Hippocampal formation (tissue), 2 donors: ENCODE measurements at regions not wholly inside any gene's neighbourhood (a gene's known extent, or its start where the extent isn't known, plus 50 kb on each side); places are given as distances from the start of the nearest gene placed in this dataset.

Experiments used
- DNase-seq, 2 donors: peaks; one replicate each; lab custom pipeline; 2025; lab: John Stamatoyannopoulos, UW

DNA sequence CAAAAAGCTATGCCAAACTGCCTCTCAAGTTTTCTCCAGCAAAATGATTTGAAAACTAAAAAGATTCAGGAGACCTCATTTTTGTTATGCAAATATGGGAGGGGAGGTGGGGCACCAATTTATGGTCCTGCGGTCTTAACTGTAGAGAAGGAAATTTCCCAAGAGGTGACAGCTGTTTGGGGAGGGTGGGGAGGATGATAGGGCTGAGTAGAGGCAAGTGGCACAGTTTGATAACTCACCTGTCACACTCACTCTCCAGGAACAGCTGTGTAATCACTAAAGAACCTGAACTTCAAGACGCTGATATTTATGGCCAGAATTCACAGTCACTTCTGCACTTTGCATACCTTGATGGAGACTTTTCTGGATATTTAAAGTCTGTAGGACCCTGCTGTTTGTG lies 232.9 kb upstream of the STARD13 start:
- DNase-seq = no peak

DNA sequence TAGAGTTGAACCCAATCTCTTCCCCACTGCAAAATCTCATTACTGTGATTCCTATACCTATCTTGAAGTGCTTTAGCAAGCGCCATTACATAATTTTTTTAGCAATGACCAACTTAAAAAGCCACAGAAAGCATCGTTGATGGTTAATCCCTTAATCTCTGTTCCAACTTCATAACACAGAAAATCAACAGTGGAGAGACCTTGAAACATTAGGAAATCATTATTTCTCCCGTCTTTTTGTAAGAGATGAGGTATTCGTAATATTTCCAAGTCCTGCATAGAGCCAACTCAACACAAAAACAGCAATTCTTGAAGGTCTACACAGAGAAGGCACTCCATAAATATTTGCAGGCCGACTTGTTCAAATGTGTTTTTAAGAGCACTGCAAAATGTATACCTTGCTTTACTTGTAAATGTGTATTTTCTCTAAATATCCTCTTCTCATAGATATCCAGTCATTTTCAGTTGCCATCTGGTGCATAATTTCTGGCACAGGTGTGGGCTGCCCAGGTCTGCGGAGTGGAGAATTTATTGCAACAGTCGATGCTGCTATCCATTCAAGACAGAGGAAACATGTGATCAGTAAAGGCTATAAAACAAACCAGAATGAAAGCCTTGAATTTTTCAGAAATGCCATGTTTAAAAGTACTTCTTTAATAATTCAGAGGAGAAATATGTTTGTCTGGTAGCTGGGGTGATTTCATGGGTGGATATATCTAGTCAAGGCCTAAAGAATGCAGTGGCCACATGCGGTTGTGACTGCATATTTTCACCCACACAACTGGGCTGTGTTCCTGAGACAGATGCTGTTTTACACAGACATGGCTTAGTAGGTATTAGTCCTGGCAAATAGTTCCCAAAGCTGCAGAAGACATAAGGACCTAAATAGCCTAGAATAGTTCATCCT lies 234.3 kb upstream of the STARD13 start:
- no peak for DNase-seq

DNA sequence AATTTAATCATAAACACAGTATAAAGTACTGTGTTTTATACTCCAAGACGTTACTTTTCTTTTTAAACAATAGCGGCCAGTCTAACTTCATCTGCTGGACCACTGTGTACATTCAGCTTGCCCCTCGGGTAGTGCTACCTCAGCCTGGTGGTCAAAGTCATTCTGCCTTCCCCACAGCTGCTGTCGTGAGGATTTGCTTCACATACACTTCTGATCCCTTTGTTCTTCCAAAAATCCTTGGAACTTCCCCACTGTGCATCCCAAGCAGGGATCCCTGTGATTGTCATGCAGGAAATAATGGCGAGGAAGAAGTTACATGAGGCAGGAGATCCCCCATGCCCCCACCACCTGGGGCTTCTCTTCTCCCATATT lies 234.9 kb upstream of the STARD13 start:
- DNase-seq = no peak

DNA sequence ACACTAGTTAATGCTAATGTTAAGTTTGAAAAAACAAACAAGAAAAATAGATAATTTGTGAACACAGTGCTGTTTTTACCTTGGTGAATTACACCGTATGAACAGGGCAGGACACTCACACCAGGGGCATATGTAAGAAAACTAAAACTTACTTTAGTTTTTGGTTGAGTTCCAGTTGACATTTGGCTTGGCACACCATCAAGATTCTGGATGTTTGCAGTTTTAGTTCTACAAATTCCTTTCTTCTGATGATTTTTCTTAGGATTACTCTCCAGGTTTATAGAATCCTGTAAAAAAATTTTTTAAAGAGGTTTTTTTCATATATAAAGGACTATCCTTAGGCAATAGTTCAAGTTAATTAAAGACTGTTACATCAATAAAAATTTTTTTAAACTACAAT lies 238.5 kb upstream of the STARD13 start:
- DNase-seq = no peak

DNA sequence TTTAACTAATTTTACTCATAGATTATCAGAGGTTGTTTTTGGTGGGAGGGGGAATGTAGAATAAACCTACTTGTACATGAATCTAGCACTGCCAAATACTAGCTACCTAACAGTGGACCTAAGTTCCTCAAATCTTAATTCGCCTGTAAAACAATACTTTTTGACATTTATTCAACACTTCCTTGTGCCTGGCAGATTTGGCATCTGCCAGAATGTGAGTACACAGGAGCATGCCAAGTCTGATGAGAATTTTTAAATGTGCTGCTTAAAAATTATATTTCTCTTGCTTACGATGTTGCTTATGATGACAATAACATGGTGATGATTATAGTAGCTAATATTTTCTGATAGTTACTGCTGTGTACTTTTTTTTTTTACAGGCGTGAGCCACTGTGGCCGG lies 240.2 kb upstream of the STARD13 start:
- no peak for DNase-seq

DNA sequence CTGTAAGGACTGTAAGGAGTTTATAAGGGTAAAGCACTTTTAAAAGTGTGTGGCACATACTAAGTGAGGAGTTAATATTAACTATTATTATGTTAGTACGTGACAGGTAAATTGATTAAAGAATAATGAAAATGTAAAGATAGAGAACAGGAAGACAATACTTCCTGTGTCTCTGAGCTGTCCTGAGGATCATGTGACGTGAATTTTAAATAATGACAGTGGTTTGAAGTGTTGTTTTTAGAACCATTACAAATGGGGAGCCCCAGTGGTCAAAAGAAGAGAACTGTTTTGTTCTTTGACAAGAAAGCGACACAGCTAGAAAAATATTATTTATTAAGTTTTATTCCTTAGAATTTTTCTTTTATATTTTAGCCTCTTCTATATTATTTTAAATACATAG lies 241.2 kb upstream of the STARD13 start:
- DNase-seq = no peak

DNA sequence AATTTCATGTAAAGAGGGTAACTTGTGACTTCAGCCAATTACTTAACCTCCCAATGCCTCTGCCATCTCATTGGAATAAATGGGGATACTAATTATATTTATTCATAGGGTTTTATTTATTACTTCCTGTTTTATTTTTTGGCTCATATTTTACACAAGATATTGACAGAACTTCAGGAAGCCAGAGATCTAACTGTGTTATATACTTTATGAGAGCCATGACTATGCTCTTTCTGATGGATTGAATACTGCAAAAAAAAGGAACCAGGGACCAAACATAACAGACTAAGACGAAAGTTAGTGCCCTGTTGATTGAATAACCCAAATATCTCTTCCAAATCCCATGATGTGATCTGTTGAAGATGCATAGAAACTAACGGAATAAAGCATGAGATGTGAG lies 243.3 kb upstream of the STARD13 start:
- no peak for DNase-seq

DNA sequence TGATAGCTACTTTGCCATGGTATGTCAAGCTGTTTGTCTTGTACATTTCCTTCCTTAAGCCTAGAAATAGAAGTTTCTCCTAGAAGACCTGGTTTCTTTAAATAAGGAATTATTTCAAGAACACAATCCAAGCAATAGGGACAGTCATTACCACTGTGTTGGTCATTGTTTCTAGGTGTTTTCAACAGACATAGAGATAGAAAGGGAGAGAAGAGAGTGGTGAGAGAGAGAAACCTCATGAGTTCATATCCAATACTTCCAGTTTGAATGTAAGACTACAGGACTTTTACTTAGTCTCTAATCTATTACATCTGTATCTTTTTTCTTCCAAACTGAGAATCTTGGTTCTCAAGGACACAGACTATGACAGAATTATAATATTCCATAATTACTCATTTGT lies 245.9 kb upstream of the STARD13 start:
- DNase-seq = no peak

DNA sequence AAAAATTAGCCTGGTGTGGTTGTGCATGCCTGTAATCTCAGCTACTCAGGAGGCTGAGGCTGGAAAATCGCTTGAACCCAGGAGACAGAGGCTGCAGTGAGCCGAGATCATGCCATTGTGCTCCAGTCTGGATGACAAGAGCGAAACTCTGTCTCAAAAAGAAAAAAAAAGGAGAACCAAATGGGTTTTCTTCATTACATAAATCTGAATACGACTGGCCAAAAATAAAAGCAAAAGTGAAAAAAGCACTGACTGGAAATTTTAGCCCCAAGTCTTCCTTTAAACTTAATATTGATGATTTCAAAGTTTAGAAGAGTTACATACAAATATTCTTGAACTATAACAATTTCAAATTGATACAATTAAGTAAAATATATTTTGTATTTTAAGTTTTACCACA lies 249.5 kb upstream of the STARD13 start:
- DNase-seq = no peak

DNA sequence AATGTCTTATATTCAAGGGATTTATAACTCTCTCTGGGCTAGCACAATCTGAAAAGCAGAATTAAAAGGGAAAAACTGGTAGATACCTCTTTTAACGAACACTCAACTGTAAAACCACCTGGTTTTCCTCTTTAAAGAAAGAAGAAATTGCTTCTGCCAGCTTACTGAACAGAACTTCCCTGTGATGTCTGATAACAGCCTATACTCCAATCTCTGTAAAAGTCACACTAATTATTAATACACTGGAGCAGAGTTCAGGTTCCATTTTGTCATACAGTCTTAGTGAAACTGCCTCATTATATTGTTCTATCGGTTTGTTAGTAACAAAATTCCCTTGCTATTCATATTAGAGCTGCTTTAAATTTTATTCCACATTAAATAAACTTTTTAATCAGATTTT lies 251.0 kb upstream of the STARD13 start:
- no peak for DNase-seq

DNA sequence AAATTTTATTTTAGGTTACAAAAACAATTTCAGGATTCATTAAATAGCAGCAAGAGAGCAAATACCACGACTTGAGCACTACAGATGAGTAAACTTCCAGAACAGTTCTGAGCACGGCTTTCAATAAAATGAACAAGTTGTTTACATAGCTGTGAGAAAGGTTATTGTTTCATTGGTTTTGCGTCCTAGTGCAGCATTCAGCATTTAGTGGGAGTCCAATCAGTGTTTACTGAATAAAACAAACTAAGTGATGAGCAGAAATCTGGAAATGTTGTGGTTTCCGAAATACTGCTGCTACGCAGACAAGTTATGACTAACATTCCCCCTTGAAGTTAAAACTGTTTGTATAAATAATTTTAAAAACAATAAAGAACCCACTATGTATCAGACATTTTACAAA lies 251.5 kb upstream of the STARD13 start:
- no peak for DNase-seq

DNA sequence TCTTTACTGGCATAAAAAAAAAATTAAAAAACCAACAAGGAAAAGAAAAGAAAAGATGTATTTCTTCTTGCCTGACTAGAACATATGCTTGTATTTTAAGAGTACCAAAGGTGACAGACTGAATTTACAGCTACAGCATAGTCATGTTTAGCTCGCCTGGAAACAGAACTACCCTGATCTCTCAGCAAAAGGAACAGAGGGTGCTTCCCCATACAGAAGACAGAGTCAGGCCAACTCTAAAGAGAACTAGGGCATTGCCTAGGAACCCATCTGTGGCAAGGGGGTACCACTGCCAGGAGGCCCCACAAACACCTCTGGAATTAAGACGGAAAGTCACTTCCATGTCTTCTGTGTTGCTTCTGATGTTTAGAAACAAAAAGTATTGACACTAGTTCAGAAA lies 252.1 kb upstream of the STARD13 start:
- DNase-seq = peak in 1 of 2 donors; percentile 49

DNA sequence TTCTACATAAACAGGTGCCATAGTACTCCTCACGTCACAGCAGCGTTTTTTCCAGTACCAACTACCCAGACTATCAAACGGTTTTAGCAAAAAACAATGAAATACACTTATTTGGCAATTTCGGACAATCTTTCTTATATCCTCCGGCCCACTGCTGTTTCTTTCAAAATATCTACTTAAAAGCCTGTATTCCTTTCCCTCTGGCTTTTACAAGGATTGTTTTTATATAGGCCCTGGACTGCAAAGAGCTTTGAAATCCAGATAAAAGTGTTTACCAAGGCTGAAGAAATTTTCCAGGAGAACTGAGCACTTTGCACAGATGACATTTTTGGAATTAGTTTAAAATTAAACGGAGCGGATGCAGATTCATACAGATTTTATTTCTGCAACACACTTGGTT lies 255.9 kb upstream of the STARD13 start:
- no peak for DNase-seq

DNA sequence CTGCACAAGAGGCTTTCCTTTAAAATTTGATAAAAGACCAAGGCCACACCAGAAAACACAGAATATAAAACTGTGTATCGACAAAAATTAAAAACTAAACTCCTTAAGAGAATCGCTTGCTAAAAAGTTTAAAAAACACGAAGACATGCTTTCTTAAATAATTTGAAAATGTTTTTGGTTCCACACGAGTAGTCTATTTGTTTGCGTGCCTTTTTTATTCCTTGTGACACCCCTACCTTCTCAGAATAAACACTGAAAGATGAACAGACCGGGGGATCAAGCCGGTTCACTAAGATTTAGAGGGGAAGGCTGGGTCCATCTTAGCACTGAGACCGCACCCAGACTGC lies 256.4 kb upstream of the STARD13 start:
- DNase-seq = no peak

DNA sequence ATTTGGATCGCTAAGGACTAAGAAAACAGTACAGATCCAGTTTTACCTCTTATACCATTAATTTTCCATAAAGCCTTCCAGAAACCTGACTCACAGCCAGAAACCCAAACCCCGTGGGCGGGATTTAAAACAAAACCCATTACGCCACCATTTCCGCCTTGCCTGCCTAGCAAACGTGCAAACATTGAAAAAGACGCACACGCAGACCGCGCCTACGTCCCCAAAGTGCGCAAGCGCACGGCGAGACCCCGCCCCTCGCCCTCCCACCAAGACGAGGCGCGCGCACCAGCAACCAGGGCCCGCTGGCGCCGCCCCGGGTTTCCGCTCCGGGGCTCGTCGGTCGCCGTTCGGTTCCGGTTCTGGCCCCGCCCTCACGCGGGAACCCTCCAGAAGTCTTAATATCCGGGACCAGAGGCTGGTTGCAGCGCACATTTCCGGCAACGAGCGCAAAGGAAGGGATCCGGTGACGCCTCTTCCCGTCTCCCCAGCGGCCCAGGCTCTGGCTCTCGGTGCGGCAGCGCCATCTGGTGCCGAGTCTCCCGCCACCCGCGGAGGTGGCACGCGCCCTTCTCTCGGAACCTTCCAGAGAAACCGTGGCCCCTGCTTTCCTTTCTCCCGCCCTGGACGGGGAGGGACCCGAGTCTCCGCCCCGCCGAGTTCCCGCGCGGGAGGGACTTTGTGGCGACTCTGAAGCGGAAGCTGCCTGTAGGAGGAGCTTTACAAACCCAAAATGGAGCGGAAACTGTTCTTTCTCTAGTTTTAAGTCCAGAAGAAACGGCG lies 256.9 kb upstream of the STARD13 start:
- DNase-seq = peak; percentile 95 to 96

DNA sequence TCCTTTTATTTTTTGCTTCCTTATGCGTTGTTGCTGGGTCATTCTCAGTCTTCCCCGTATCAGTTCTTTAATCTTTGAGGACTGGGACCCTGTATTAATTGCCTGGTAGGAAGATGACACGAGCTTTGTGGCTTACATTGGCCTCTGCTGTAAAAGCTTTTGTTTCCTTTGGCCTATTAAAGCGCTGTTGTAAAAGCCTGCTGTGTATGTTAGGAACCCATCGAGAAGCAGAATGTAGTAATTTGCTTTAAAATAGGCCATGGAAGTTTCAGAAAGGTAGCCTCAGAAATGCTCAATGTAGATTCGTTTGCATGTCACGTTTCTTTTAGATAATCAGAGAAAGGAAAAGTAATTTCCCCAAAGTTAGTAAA lies 257.5 kb upstream of the STARD13 start:
- no peak for DNase-seq

DNA sequence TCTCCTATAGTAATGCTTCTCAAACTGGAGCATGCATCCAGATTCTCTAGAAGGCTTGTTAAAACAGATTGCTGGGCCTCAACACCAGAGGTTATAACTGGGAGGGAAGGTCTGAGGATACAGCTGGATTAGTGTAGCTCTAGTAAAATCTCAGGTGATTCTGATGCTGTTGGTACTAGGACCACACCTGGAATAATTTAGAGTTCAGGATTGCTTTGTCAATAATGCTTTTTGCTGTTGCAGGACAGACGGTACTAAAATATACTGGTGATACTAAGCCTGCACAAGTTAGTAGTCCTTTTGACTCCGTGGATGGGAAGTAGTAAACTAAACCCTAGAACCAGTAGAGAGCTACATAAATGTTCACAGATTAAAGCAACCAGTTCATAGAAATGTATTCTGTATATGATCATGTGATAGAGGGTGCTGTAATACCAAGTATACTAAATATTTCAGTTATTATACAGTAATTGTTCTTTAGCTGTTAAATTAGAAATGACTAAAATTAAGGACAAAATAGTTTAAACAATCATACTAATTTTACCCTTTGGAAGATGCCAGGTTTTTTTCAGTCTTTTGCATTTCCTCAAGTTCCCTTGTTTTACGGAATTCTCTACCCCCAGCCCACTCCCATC lies 258.2 kb upstream of the STARD13 start:
- peak in 1 of 2 donors; percentile 43 for DNase-seq

DNA sequence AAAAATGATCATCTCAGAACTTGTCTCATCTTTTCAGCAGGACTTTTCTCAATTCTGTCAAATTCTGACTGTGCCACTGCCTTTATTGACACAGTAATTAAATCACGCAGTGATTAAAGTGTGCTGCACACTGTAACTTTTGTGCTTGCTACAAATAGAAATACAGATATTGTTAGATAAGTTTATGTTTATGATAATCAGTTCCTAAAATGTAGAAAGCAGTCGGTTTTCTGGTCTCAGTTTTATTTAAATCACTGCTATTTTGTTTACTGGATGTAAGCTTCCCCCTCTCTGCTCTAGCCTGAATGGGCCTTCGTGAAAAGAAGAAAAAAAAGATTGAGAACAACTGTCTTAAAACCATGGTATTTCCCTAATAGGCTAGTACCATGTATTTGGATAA lies 258.8 kb upstream of the STARD13 start:
- peak in 1 of 2 donors; percentile 27 for DNase-seq

DNA sequence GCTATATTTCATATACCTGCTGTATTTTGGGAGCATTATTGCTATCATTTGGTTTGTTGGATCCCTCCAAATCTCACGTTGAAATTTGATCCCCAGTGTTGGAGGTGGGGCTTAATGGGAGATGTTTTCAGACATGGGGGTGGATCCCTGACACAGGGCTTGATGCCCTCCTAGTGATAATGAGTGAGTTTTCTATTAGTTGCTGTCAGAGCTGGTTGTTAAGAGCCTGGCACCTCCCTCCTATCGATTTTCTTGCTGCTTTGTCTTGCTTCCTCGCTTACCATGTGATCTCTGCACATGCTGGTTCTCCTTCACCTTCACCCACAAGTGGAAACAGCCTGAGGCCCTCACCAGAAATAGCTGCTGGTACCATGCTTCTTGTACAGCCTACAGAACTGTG lies 259.9 kb upstream of the STARD13 start:
- DNase-seq = no peak

DNA sequence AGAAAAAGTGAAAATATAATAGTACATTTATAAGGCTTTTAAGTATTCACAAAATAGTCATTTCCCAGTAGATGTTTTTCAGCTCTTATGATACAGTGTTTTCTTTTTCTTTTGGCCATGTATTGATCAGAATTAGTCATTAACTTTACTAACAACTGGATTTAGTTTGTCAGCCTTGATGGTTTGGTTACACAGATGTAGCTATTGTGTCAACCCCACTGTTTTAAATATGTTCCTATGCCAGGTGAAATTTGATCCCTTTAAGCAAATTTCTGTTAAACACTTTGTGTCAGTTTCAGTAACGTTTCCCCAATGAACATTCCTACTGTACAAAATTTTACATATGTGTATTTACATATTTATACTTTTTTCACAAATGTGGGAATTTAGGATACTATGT lies 261.5 kb upstream of the STARD13 start:
- no peak for DNase-seq

DNA sequence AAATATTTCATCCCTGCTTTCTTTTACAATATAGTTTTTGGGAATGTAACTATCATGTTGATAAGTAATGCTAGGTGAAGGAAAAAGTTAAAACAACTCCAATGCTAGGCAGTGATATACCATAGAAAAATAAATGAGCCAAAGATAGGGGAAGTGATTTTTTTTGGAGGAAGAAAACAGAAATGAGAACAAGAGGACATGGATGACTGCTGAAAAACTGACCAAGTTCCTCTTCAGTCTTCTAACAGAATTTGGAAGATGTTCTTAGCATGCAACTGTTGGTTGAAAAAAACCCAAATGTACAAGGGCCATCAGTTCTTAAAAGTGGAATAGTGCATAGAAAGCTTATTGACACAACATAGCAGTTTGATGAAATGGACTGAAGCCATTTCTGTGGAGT lies 262.5 kb upstream of the STARD13 start:
- no peak for DNase-seq

DNA sequence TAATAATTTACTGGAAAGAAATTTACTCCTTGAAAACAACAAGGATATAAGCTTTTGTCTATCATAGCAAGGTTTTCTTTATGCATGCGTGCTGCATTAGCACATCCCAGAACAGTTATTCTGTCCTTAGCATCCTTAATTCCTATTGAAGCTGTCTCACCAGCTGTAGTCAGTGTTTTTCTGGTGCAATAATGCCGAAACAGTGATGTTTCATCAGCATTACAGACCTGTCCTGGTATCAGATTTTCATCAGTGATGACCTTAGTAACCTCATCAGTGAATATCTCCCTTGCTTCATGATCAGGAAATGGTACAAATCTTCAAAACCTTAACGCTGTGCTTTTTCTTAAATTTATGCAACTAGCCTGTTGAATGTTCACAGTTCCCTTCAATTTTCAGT lies 264.7 kb upstream of the STARD13 start:
- DNase-seq = no peak

DNA sequence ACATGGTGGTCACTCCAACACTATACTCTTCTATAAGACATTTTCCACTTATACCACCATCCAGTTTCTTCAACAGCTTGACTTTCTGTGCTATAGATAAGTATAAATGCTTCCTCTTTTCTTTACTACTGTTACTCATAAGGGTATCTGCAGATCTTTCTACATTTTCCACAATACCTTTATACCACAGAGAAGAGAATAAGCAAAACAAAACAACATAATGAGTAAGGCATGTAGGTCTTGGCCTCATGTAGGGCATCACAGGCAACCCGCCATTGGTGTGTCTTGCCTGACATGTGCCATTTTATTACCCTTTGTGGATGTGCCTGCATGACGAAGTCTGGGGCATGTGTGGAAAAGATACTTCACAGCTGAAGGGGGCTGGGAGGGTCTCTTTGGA lies 265.3 kb upstream of the STARD13 start:
- DNase-seq = no peak
